ENCODE measurements at regions not wholly inside any gene's neighbourhood (a gene's known extent, or its start where the extent isn't known, plus 50 kb on each side); places are given as distances from the start of the nearest gene placed in this dataset.

GRCh38 chr22:27583856-27584255 lies 217.7 kb downstream of the MN1 start:
- H3K27ac ChIP-seq = no peak overlapping the region
- intact Hi-C loops (cut with DNase I; ENCODE audit: low total_unique reads) = no loop called here
- H3K36me3 ChIP-seq = no peaks in the 10 kb centered on the region

DNA sequence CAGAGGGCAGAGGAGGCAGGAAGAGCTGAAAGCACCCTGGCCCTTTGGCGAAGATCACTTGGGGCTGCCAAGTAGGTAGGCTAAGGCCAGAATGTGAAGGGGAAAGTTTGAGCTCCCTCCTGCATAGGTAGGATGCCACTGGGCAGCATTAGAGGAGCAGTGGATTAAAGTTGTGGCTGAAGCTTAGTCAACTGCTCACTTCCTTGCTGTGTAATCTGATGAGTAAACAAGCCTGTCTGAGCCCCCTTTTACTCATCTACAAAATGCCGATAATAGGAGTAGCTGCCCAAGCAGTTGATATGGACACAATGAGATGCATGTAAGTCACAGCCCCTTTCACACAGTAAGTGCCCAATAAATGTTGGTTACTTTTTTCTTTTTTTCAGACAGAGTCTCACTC lies 216.4 kb downstream of the MN1 start:
- Histone ChIP-seq H3K4me1 (peaks cover 0 to 11% (median 6%) of the 10 kb centered on the region in 4 donors), H3K27ac (no peak overlapping the region), H3K9me3 (no peaks in the 10 kb centered on the region), H3K4me3 (no peak overlapping the region), H3K27me3 (no peaks in the 10 kb centered on the region), H3K36me3 (no peaks in the 10 kb centered on the region)
- no peak for DNase-seq
- intact Hi-C loops (cut with DNase I; ENCODE audit: low total_unique reads) = no loop called here
- no peak for TF ChIP-seq POLR2AphosphoS5 (IDR thresholded peaks at IDR 0.05)
- no peak for TF ChIP-seq EP300 (IDR thresholded peaks at IDR 0.05)
- TF ChIP-seq, protein P1, sequence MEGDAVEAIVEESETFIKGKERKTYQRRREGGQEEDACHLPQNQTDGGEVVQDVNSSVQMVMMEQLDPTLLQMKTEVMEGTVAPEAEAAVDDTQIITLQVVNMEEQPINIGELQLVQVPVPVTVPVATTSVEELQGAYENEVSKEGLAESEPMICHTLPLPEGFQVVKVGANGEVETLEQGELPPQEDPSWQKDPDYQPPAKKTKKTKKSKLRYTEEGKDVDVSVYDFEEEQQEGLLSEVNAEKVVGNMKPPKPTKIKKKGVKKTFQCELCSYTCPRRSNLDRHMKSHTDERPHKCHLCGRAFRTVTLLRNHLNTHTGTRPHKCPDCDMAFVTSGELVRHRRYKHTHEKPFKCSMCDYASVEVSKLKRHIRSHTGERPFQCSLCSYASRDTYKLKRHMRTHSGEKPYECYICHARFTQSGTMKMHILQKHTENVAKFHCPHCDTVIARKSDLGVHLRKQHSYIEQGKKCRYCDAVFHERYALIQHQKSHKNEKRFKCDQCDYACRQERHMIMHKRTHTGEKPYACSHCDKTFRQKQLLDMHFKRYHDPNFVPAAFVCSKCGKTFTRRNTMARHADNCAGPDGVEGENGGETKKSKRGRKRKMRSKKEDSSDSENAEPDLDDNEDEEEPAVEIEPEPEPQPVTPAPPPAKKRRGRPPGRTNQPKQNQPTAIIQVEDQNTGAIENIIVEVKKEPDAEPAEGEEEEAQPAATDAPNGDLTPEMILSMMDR (IDR thresholded peaks at IDR 0.05) = no peak
- no peak for TF ChIP-seq POLR2A (IDR thresholded peaks at IDR 0.05)
- 54 to 62% (median 57%) methylated on average over 2 of the region's 2 CpGs for WGBS, 5 donors

More at GRCh38 chr22:27583856-27584255, 217.7 kb downstream of the MN1 start:
- peak in 1 of 2 donors; percentile 66 for DNase-seq
- Histone ChIP-seq H3K9me3 (no peaks in the 10 kb centered on the region), H3K4me3 (no peak overlapping the region), H3K4me1 (peaks cover 0 to 11% (median 6%) of the 10 kb centered on the region in 4 donors), H3K27me3 (no peaks in the 10 kb centered on the region)
- TF ChIP-seq POLR2AphosphoS5 (IDR thresholded peaks at IDR 0.05) (no peak), EP300 (IDR thresholded peaks at IDR 0.05) (no peak), POLR2A (IDR thresholded peaks at IDR 0.05) (no peak)
- TF ChIP-seq, protein P1 (IDR thresholded peaks at IDR 0.05) = no peak
- 60 to 77% (median 65%) methylated on average over 8 to 9 of the region's 9 CpGs for WGBS, 5 donors

GRCh38 chr22:27588268-27588667 lies 213.3 kb downstream of the MN1 start:
- intact Hi-C loops (cut with DNase I; ENCODE audit: low total_unique reads) = no loop called here
- WGBS, 5 donors = 36 to 66% (median 55%) methylated on average over 6 of the region's 6 CpGs

DNA sequence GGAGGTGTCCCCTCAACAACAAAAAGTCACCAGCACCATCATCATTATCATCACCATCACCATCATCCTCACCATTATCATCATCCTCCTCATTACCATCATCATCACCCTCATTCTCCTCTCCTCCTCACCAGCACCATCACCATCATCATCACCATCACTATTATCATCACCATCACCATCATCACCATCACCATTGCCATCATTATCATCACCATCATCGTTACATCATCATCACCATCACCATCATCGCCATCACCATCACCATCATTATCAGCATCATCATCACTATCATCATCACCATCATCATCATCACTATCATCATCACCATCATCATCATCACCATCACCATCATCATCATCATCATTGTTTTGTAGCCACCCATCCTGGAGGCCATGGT lies 212.6 kb downstream of the MN1 start:
- intact Hi-C loops (cut with DNase I; ENCODE audit: low total_unique reads) = no loop called here
- H3K36me3 ChIP-seq = no peaks in the 10 kb centered on the region
- H3K4me1 ChIP-seq = peaks cover 0 to 5% (median 0%) of the 10 kb centered on the region in 4 donors
- TF ChIP-seq POLR2A (IDR thresholded peaks at IDR 0.05) (no peak), EP300 (IDR thresholded peaks at IDR 0.05) (no peak), POLR2AphosphoS5 (IDR thresholded peaks at IDR 0.05) (no peak)
- TF ChIP-seq, protein P1 (IDR thresholded peaks at IDR 0.05) = no peak
- H3K27me3 ChIP-seq = no peaks in the 10 kb centered on the region
- no peak for DNase-seq
- no peaks in the 10 kb centered on the region for H3K9me3 ChIP-seq
- no peak overlapping the region for H3K4me3 ChIP-seq
- WGBS, 5 donors = 96 to 100% (median 98%) methylated on average over 2 of the region's 2 CpGs
- no peak overlapping the region for H3K27ac ChIP-seq

More at GRCh38 chr22:27588268-27588667, 213.3 kb downstream of the MN1 start:
- DNase-seq = peak; percentile 42 to 74
- Histone ChIP-seq H3K4me3 (no peak overlapping the region), H3K36me3 (no peaks in the 10 kb centered on the region), H3K9me3 (no peaks in the 10 kb centered on the region), H3K27ac (no peak overlapping the region), H3K27me3 (no peaks in the 10 kb centered on the region), H3K4me1 (peaks cover 0 to 5% (median 0%) of the 10 kb centered on the region in 4 donors)
- TF ChIP-seq POLR2AphosphoS5 (IDR thresholded peaks at IDR 0.05) = no peak
- TF ChIP-seq POLR2A (IDR thresholded peaks at IDR 0.05) = no peak
- no peak for TF ChIP-seq EP300 (IDR thresholded peaks at IDR 0.05)
- TF ChIP-seq, protein P1 (IDR thresholded peaks at IDR 0.05) = no peak

Data from stomach (tissue), 8 donors.